Stomach smooth muscle (tissue), 2 donors: ENCODE measurements at regions not wholly inside any gene's neighbourhood (a gene's known extent, or its start where the extent isn't known, plus 50 kb on each side); places are given as distances from the start of the nearest gene placed in this dataset.

Experiments used
- H3K27ac ChIP-seq: one replicate; pipeline ENCODE4 v1.7.0; 2013; ENCODE audit warnings: mild to moderate bottlenecking, low read length, inconsistent platforms
- H3K27me3 ChIP-seq, 2 donors: one replicate each; pipeline ENCODE4 v1.7.0; 2013; ENCODE audit warnings: low read length in 2 of 2; ENCODE audit not compliant: insufficient read depth in 2 of 2, control insufficient read depth in 1 of 2
- H3K36me3 ChIP-seq, 2 donors: one replicate each; pipeline ENCODE4 v1.7.0; 2013; ENCODE audit warnings: low read length in 2 of 2; ENCODE audit not compliant: control insufficient read depth in 2 of 2, insufficient read depth in 2 of 2
- H3K4me1 ChIP-seq: one replicate; pipeline ENCODE4 v1.7.0; 2013; ENCODE audit warnings: low read length; ENCODE audit not compliant: control insufficient read depth, insufficient read depth
- H3K4me3 ChIP-seq, 2 donors: one replicate each; pipeline ENCODE4 v1.7.0; 2013; ENCODE audit warnings: low read length in 2 of 2
- H3K9ac ChIP-seq, 2 donors: one replicate each; pipeline ENCODE4 v1.7.0; 2013; ENCODE audit warnings: low read length in 2 of 2, mild to moderate bottlenecking in 1 of 2
- H3K9me3 ChIP-seq, 2 donors: one replicate each; pipeline ENCODE4 v1.7.0; 2013; ENCODE audit warnings: low read length in 2 of 2; ENCODE audit not compliant: control insufficient read depth in 2 of 2
- donor health status: healthy.
- donor health status: Pancreatic carcinoma.

DNA sequence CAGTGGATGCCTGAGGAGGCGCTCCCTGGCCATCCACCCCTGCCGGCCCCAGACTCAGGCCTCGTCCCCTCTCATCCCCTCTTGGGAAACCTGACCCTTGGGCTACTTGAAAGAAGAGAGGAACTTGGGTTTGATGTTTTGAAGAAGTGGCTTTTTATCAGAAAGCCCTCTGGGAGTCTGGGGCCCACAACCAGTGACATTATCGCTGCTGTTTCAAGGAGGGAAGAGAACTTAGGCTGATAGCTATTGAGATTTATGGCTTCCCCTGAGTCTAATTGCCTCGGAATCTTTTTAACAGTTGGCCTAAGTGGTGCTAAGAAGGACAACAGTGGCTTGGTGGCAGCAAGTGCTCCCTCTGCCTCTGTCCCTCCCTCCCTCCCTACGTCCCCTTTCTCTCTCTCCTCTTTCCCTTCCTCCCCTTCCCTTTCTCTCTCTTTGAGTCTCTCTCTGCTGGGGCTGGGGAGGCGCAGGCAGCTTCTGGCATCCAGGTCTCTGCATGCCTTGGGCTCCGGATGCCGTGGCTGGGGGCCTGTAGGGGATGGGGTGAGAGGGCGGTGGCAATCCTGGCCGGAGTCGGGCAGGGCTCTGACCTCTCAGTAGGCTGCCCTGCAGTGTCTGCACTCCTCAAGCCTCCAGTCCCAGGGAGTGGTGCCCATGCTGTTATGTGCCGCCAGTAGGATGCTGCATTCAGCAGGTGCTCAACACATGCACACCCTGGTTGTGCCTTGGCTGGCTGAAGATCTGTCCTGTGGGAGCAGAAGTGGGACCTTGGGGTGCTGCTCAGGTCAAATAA lies 49.6 kb upstream of the RXRA start:
- Histone ChIP-seq H3K4me1 (no peaks in the 10 kb centered on the region), H3K9ac (no peak overlapping the region), H3K36me3 (no peaks in the 10 kb centered on the region), H3K27me3 (no peaks in the 10 kb centered on the region), H3K27ac (no peak overlapping the region), H3K9me3 (no peaks in the 10 kb centered on the region), H3K4me3 (no peak overlapping the region)
